Endothelial cell of umbilical vein (primary cell): ENCODE measurements at regions not wholly inside any gene's neighbourhood (a gene's known extent, or its start where the extent isn't known, plus 50 kb on each side); places are given as distances from the start of the nearest gene placed in this dataset.

ENCODE experiments used
- BruUV-seq: library from RNA; stranded (reverse); fragments of 400-500 nt; replicated peaks from 2 replicates; lab custom pipeline; 2021; lab: Mats Ljungman, UMichigan
- CTCF ChIA-PET: fragments of 300-600, 350-600 bp; sonication (Branson Sonifier 250); formaldehyde crosslinking; loops from one replicate; lab custom pipeline; 2021; ENCODE audit warnings: antibody characterized with exemption, inconsistent platforms; lab: Charles Lee
- POLR2A ChIA-PET: fragments of 300-600, 350-600 bp; sonication (Branson Sonifier 250); formaldehyde crosslinking; loops from one replicate; lab custom pipeline; 2021; ENCODE audit warnings: antibody characterized with exemption, inconsistent platforms; lab: Charles Lee
- DNase-seq: peaks from one replicate; pipeline ENCODE4 v3.0.0-alpha.2; 2011; ENCODE audit warnings: low read depth, low spot score
- FAIRE-seq: peaks from 2 replicates; lab custom pipeline; 2011; peaks lifted over from hg19 to GRCh38; lab: Jason Lieb, UNC
- H2AFZ ChIP-seq: 2 replicates; pipeline ENCODE4 v1.6.0; 2012; ENCODE audit warnings: low read depth, low read length, control low read depth, inconsistent platforms
- H3K27ac ChIP-seq: 2 replicates; pipeline ENCODE4 v1.5.1; 2011; ENCODE audit warnings: low read depth, mild to moderate bottlenecking, control low read depth, low read length, moderate library complexity; ENCODE audit not compliant: insufficient read depth
- H3K27me3 ChIP-seq, 2 experiments: 2 replicates each; pipeline versions ENCODE4 v1.6.0 to v1.6.1; 2011; ENCODE audit warnings: low read length in 2 of 2, mixed read lengths in 1 of 2; ENCODE audit not compliant: control insufficient read depth in 2 of 2, insufficient read depth in 2 of 2
- H3K36me3 ChIP-seq, 2 experiments: 2 replicates in 1 of 2; 3 replicates in 1 of 2; pipeline ENCODE4 v1.5.1; 2011; ENCODE audit warnings: low read length in 2 of 2, mild to moderate bottlenecking in 1 of 2, moderate library complexity in 1 of 2; ENCODE audit not compliant: control insufficient read depth in 2 of 2, insufficient read depth in 2 of 2; ENCODE audit errors: extremely low read depth in 1 of 2
- H3K4me1 ChIP-seq: 3 replicates; pipeline ENCODE4 v1.5.1; 2011; ENCODE audit warnings: mild to moderate bottlenecking, low read length; ENCODE audit not compliant: control insufficient read depth, insufficient read depth; ENCODE audit errors: extremely low read depth
- H3K4me2 ChIP-seq: 2 replicates; pipeline ENCODE4 v1.6.1; 2011; ENCODE audit warnings: low read length, control low read depth, mixed read lengths; ENCODE audit not compliant: insufficient read depth
- H3K4me3 ChIP-seq, 3 experiments: fragments of 200-600 bp in 1 of 3; sonication (generic), shearing (Covaris generic) in 1 of 3; replicated peaks in 1 of 3; 2 replicates each; pipeline ENCODE4 v1.5.1; 2011 to 2016; ENCODE audit warnings: control low read depth in 3 of 3, low read length in 3 of 3, mild to moderate bottlenecking in 2 of 3, inconsistent platforms in 1 of 3, low read depth in 1 of 3, moderate library complexity in 1 of 3; ENCODE audit not compliant: insufficient read depth in 1 of 3
- H3K79me2 ChIP-seq: 2 replicates; pipeline ENCODE4 v1.6.0; 2012; ENCODE audit warnings: low read length, inconsistent platforms; ENCODE audit not compliant: control insufficient read depth, insufficient read depth
- H3K9ac ChIP-seq: replicated peaks from 2 replicates; pipeline ENCODE3; 2011; ENCODE audit warnings: low read length, control low read depth; ENCODE audit not compliant: insufficient read depth; ENCODE audit errors: extremely low read depth
- H3K9me1 ChIP-seq: replicated peaks from 3 replicates; pipeline ENCODE4 v1.6.0; 2011; ENCODE audit warnings: mild to moderate bottlenecking, low read length; ENCODE audit not compliant: control insufficient read depth, insufficient read depth; ENCODE audit errors: extremely low read depth
- H3K9me3 ChIP-seq: replicated peaks from 2 replicates; pipeline ENCODE4 v1.5.1; 2012; ENCODE audit warnings: low read length, inconsistent platforms; ENCODE audit not compliant: control insufficient read depth, insufficient read depth
- H4K20me1 ChIP-seq: replicated peaks from 2 replicates; pipeline ENCODE3; 2011; ENCODE audit warnings: mild to moderate bottlenecking, low read length; ENCODE audit not compliant: control insufficient read depth, insufficient read depth; ENCODE audit errors: extremely low read depth
- EZH2 ChIP-seq: IDR thresholded peaks from 2 replicates; pipeline ENCODE4 v1.6.1; 2012; ENCODE audit warnings: borderline replicate concordance, low read depth, mild to moderate bottlenecking, moderate library complexity, low read length, inconsistent platforms; ENCODE audit not compliant: severe bottlenecking
- FOS ChIP-seq: IDR thresholded peaks from 2 replicates; pipeline ENCODE4 v1.6.1; 2011; ENCODE audit warnings: mild to moderate bottlenecking, low read length, moderate library complexity, borderline replicate concordance; ENCODE audit not compliant: insufficient read depth
- GATA2 ChIP-seq: IDR thresholded peaks from 2 replicates; pipeline ENCODE4 v1.7.0; 2011; ENCODE audit warnings: low read depth, mild to moderate bottlenecking, moderate library complexity, mixed read lengths, low read length; ENCODE audit not compliant: insufficient read length, insufficient read depth
- JUN ChIP-seq: IDR thresholded peaks from 2 replicates; pipeline ENCODE4 v1.6.1; 2011; ENCODE audit warnings: borderline replicate concordance, low read depth; ENCODE audit not compliant: insufficient read length, insufficient read depth
- POLR2A ChIP-seq: IDR thresholded peaks from 2 replicates; pipeline ENCODE4 v1.6.1; 2012; ENCODE audit warnings: low read depth, mild to moderate bottlenecking, control low read depth, low read length
- POLR2AphosphoS5 ChIP-seq: IDR thresholded peaks from 2 replicates; pipeline ENCODE4 v1.6.1; 2012; ENCODE audit warnings: low read depth, mild to moderate bottlenecking, control low read depth, low read length, moderate library complexity; ENCODE audit not compliant: insufficient read depth
- dilution Hi-C: fragments of 300-500 bp; cut with MboI; formaldehyde crosslinking; loops from one replicate; pipeline ENCODE4 v1.15.0; 2019; ENCODE audit warnings: low sequenced_read_pairs; ENCODE audit not compliant: extremely low pct_ligation_motif_present
- intact Hi-C: fragments of 100-400 bp; cut with micrococcal nuclease; formaldehyde crosslinking; loops from one replicate; pipeline ENCODE4 v1.10.0; 2022
- TF ChIP-seq, protein P1 (sequence below), 2 donors: IDR thresholded peaks; 1 replicate in 1 of 2; 2 replicates in 1 of 2; pipeline ENCODE4 v1.5.1; 2011; ENCODE audit warnings: low read length in 2 of 2, mild to moderate bottlenecking in 2 of 2, moderate library complexity in 2 of 2, control low read depth in 1 of 2, inconsistent platforms in 1 of 2, low read depth in 1 of 2; ENCODE audit not compliant: insufficient read depth in 1 of 2; ENCODE audit errors: extremely low read depth in 1 of 2

- Histone ChIP-seq H3K4me3 (no peak overlapping the region), H3K79me2 (no peaks in the 10 kb centered on the region), H3K9me3 (no peaks in the 10 kb centered on the region), H3K9ac (no peak overlapping the region), H3K4me1 (no peaks in the 10 kb centered on the region), H4K20me1 (no peaks in the 10 kb centered on the region), H3K27ac (no peak overlapping the region), H3K36me3 (no peaks in the 10 kb centered on the region), H3K9me1 (no peaks in the 10 kb centered on the region), H3K4me2 (no peak overlapping the region), H3K27me3 (peaks cover 2% of the 10 kb centered on the region in 2 experiments), H2AFZ (no peak overlapping the region)
- no TSS peak for BruUV-seq
- intact Hi-C loops (no loop called here), dilution Hi-C loops (no loop called here)
- FAIRE-seq = no peak
- ChIA-PET POLR2A (no interaction called here), CTCF (no interaction called here)
- TF ChIP-seq GATA2 = no peak
- TF ChIP-seq JUN = no peak
- TF ChIP-seq EZH2 = no peak
- no peak for TF ChIP-seq POLR2A
- TF ChIP-seq, protein P1, sequence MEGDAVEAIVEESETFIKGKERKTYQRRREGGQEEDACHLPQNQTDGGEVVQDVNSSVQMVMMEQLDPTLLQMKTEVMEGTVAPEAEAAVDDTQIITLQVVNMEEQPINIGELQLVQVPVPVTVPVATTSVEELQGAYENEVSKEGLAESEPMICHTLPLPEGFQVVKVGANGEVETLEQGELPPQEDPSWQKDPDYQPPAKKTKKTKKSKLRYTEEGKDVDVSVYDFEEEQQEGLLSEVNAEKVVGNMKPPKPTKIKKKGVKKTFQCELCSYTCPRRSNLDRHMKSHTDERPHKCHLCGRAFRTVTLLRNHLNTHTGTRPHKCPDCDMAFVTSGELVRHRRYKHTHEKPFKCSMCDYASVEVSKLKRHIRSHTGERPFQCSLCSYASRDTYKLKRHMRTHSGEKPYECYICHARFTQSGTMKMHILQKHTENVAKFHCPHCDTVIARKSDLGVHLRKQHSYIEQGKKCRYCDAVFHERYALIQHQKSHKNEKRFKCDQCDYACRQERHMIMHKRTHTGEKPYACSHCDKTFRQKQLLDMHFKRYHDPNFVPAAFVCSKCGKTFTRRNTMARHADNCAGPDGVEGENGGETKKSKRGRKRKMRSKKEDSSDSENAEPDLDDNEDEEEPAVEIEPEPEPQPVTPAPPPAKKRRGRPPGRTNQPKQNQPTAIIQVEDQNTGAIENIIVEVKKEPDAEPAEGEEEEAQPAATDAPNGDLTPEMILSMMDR (IDR thresholded peaks at IDR 0.05; ENCODE audit: extremely low read depth in 1 of 2, insufficient read depth in 1 of 2, low read depth in 1 of 2, low read length in 2 of 2) = no peak
- no peak for TF ChIP-seq POLR2AphosphoS5
- no peak for TF ChIP-seq FOS
- DNase-seq = no peak
Observed at GRCh38 chr7:28338041-28338440, 74.3 kb upstream of the CREB5 start.
